D721Med (cell line): ENCODE measurements at regions not wholly inside any gene's neighbourhood (a gene's known extent, or its start where the extent isn't known, plus 50 kb on each side); places are given as distances from the start of the nearest gene placed in this dataset.

Experiments used
- DNase-seq: peaks from one replicate; pipeline ENCODE4 v3.0.0; 2011; ENCODE audit warnings: low spot score; ENCODE audit not compliant: insufficient read length
- FAIRE-seq: peaks from 2 replicates; lab custom pipeline; 2011; peaks lifted over from hg19 to GRCh38; lab: Jason Lieb, UNC
- CTCF ChIP-seq: IDR thresholded peaks from 2 replicates; pipeline ENCODE4 v1.5.1; 2012; ENCODE audit warnings: mild to moderate bottlenecking, control low read depth; ENCODE audit not compliant: insufficient read depth; ENCODE audit errors: missing control alignments

GRCh38 chr19:28607066-28607583 is 605.8 kb downstream of the UQCRFS1 start:
- FAIRE-seq (no peak), DNase-seq (no peak)
- no peak for TF ChIP-seq CTCF

GRCh38 chr19:28606269-28607032 is 606.5 kb downstream of the UQCRFS1 start:
- TF ChIP-seq CTCF, result no peak

GRCh38 chr19:28605501-28606268 is 607.3 kb downstream of the UQCRFS1 start:
- no peak for DNase-seq
- no peak for TF ChIP-seq CTCF
- FAIRE-seq, result no peak

More at GRCh38 chr19:28606269-28607032, 606.5 kb downstream of the UQCRFS1 start:
- no peak for FAIRE-seq
- DNase-seq, result no peak

- DNase-seq (no peak), FAIRE-seq (no peak)
- no peak for TF ChIP-seq CTCF
Measured at GRCh38 chr19:28603453-28603852, 609.5 kb downstream of the UQCRFS1 start.

GRCh38 chr19:28602675-28603298 is 610.2 kb downstream of the UQCRFS1 start:
- FAIRE-seq (no peak), DNase-seq (no peak)
- no peak for TF ChIP-seq CTCF

GRCh38 chr19:28601723-28602440 is 611.1 kb downstream of the UQCRFS1 start:
- TF ChIP-seq CTCF, result no peak
- no peak for FAIRE-seq

More at GRCh38 chr19:28601723-28602440, 611.1 kb downstream of the UQCRFS1 start:
- no peak for DNase-seq
